ENCODE measurements at regions not wholly inside any gene's neighbourhood (a gene's known extent, or its start where the extent isn't known, plus 50 kb on each side); places are given as distances from the start of the nearest gene placed in this dataset.

DNA sequence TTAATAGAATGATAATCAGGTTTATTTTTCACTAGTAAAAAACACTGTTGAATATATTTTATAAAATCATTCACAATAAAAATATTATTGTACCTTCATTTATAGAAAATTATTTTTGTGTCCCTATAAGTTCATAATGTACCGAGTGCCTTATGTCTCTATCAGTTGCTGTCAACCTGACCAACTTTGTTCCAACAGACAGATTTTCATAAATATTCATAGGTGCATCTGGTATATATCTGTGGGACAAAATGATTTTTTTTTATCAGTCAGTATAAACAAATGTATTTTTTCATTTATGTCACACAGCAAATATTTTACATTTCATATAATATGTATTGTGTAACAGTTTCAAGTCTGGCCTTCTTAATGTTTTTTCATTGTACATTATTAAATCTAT is 195.9 kb downstream of the HGF start:
- DNase-seq (no peak), ATAC-seq (no peak)
- Mint-ChIP-seq H3K27me3 (no peaks in the 10 kb centered on the region), H3K9me3 (peaks cover 0 to 12% (median 2%) of the 10 kb centered on the region in 11 donors), H3K27ac (no peak overlapping the region), H3K4me1 (no peaks in the 10 kb centered on the region), H3K4me3 (no peak overlapping the region), H3K36me3 (no peaks in the 10 kb centered on the region)
- intact Hi-C loops (cut with micrococcal nuclease) = no loop called here
- no peaks in the 10 kb centered on the region for H3K27me3 ChIP-seq (ENCODE audit: control insufficient read depth in 2 of 2, insufficient read depth in 2 of 2, low read length in 2 of 2)
- POLR2A ChIA-PET = no interaction called here
- CTCF ChIA-PET = no interaction called here
- no peak overlapping the region for H3K27ac ChIP-seq (ENCODE audit: low read depth, low read length)
- H3K4me1 ChIP-seq (ENCODE audit: control insufficient read depth in 2 of 2, insufficient read depth in 2 of 2, low read length in 2 of 2) = no peaks in the 10 kb centered on the region
- H3K4me3 ChIP-seq (ENCODE audit: low read length) = no peak overlapping the region
- no peaks in the 10 kb centered on the region for H3K36me3 ChIP-seq (ENCODE audit: control insufficient read depth in 2 of 3, insufficient read depth in 3 of 3, low read length in 3 of 3)
- H3K9me3 ChIP-seq (ENCODE audit: control insufficient read depth in 2 of 3, low read length in 3 of 3) = no peaks in the 10 kb centered on the region

DNA sequence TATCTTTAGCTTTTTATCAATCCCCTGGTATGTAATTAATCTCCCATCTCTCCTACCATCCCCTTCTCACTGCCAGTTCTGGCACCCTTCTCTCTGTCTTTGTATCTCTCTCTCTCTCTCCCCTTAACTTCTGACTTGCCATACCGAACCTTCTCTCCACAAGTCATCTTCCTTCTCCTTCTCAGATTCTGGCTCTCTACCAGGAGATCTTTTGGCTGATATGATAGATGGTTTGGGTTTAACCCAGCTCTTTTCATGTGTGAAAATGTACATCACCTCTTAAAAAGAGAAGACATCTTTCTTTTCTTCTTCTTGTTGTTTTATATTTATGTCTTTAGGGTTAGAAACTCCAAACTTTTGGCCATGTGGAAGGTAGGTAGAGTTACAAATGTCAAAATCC is 196.7 kb downstream of the HGF start:
- Mint-ChIP-seq H3K27me3 (no peaks in the 10 kb centered on the region), H3K4me1 (no peaks in the 10 kb centered on the region), H3K9me3 (peaks cover 0 to 12% (median 0%) of the 10 kb centered on the region in 11 donors), H3K4me3 (no peak overlapping the region), H3K36me3 (no peaks in the 10 kb centered on the region), H3K27ac (no peak overlapping the region)
- no peak overlapping the region for H3K27ac ChIP-seq (ENCODE audit: low read depth, low read length)
- intact Hi-C loops (cut with micrococcal nuclease) = no loop called here
- H3K4me3 ChIP-seq (ENCODE audit: low read length) = no peak overlapping the region
- POLR2A ChIA-PET = no interaction called here
- CTCF ChIA-PET = no interaction called here
- DNase-seq = no peak
- H3K27me3 ChIP-seq (ENCODE audit: control insufficient read depth in 2 of 2, insufficient read depth in 2 of 2, low read length in 2 of 2) = no peaks in the 10 kb centered on the region
- ATAC-seq = no peak
- H3K4me1 ChIP-seq (ENCODE audit: control insufficient read depth in 2 of 2, insufficient read depth in 2 of 2, low read length in 2 of 2) = no peaks in the 10 kb centered on the region
- H3K36me3 ChIP-seq (ENCODE audit: control insufficient read depth in 2 of 3, insufficient read depth in 3 of 3, low read length in 3 of 3) = no peaks in the 10 kb centered on the region
- H3K9me3 ChIP-seq (ENCODE audit: control insufficient read depth in 2 of 3, low read length in 3 of 3) = no peaks in the 10 kb centered on the region

DNA sequence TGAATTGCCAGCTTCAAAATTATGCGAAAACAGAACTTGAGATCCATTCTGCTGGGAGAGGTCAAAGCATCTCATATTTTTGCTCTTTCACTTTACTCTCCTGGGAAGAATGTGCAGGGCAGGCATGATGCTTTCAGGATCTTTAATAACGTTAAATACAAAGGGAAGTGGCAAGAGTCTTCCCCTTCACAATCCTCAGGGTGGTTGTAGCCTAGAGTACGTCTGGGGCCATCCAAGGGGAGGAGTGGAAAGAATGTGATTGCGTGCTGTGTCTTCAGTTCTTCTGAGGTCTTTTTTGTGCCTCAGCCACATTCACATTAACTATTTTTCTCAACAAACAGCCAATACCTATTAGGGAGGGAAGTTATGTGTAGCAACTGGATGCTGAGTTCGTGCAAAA is 207.3 kb downstream of the HGF start:
- Mint-ChIP-seq H3K36me3 (no peaks in the 10 kb centered on the region), H3K9me3 (peaks cover 0 to 5% (median 0%) of the 10 kb centered on the region in 11 donors), H3K27me3 (no peaks in the 10 kb centered on the region), H3K4me3 (no peak overlapping the region), H3K27ac (no peak overlapping the region), H3K4me1 (no peaks in the 10 kb centered on the region)
- no peaks in the 10 kb centered on the region for H3K27me3 ChIP-seq (ENCODE audit: control insufficient read depth in 2 of 2, insufficient read depth in 2 of 2, low read length in 2 of 2)
- ATAC-seq (no peak), DNase-seq (no peak)
- no peaks in the 10 kb centered on the region for H3K36me3 ChIP-seq (ENCODE audit: control insufficient read depth in 2 of 3, insufficient read depth in 3 of 3, low read length in 3 of 3)
- ChIA-PET CTCF (no interaction called here), POLR2A (no interaction called here)
- H3K9me3 ChIP-seq (ENCODE audit: control insufficient read depth in 2 of 3, low read length in 3 of 3) = no peaks in the 10 kb centered on the region
- no peak overlapping the region for H3K27ac ChIP-seq (ENCODE audit: low read depth, low read length)
- no peaks in the 10 kb centered on the region for H3K4me1 ChIP-seq (ENCODE audit: control insufficient read depth in 2 of 2, insufficient read depth in 2 of 2, low read length in 2 of 2)
- intact Hi-C loops (cut with micrococcal nuclease) = loop anchor here in 1 of 2 donors (10.0 kb wide), 1 partner anchor 62 kb away; no protein-coding TSS in a partner anchor
- H3K4me3 ChIP-seq (ENCODE audit: low read length) = no peak overlapping the region

DNA sequence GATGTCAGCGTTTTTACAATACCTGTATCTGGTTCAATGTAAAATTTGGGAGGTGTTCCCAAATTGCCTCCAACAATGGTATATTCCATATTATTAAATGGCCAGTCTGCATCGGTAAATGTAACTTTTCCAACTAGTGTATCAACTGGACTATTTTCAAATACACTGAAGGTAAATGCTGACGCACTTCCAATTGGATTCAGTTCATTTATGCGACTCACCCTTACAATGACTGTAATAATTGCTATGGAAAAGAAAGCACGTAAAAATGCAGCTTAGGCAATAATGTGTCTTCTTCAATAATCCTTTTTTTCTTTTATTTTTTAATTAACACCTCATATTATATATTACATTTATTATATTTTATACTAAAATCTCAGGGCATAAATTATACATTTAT is 209.1 kb downstream of the HGF start:
- POLR2A ChIA-PET = no interaction called here

DNA sequence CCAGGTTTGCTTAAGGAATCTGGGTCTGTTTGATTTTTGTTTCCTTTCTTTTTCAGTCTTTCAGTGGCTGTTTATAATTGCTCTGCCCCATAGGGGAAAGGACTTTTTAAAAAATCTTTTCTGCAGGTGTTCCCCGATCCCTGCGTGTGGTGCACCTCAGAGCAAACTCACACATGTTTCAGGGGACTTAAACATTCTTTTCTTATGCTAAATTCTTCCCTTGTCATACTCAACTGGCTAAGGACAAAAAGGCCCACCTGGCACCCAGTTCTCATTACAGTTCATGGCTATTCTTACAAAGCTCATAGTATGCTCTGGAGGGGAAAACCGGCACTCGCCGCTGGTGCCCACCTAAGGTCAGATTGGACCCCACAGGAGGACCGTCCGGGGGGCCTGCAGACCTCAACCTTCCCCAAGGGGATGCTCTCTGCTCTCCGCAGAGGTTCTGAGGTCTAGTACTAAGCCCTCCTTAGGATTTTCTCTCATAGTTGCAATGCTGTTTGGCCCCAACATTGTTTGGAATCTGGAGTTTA is 220.3 kb downstream of the HGF start:
- Mint-ChIP-seq H3K27ac (no peak overlapping the region), H3K9me3 (peaks cover 0 to 11% (median 0%) of the 10 kb centered on the region in 11 donors), H3K36me3 (peaks cover 0 to 5% (median 0%) of the 10 kb centered on the region in 5 donors), H3K27me3 (no peaks in the 10 kb centered on the region), H3K4me3 (no peak overlapping the region), H3K4me1 (no peaks in the 10 kb centered on the region)
- ATAC-seq (no peak), DNase-seq (no peak)
- H3K27me3 ChIP-seq (ENCODE audit: control insufficient read depth in 2 of 2, insufficient read depth in 2 of 2, low read length in 2 of 2) = no peaks in the 10 kb centered on the region
- H3K9me3 ChIP-seq (ENCODE audit: control insufficient read depth in 2 of 3, low read length in 3 of 3) = no peaks in the 10 kb centered on the region
- no peak overlapping the region for H3K27ac ChIP-seq (ENCODE audit: low read depth, low read length)
- no peak overlapping the region for H3K4me3 ChIP-seq (ENCODE audit: low read length)
- no peaks in the 10 kb centered on the region for H3K36me3 ChIP-seq (ENCODE audit: control insufficient read depth in 2 of 3, insufficient read depth in 3 of 3, low read length in 3 of 3)
- no peaks in the 10 kb centered on the region for H3K4me1 ChIP-seq (ENCODE audit: control insufficient read depth in 2 of 2, insufficient read depth in 2 of 2, low read length in 2 of 2)
- CTCF ChIA-PET = no interaction called here
- intact Hi-C loops (cut with micrococcal nuclease) = no loop called here
- POLR2A ChIA-PET = no interaction called here

More for the DNA sequence above, 209.1 kb downstream of the HGF start:
- no peaks in the 10 kb centered on the region for H3K36me3 ChIP-seq (ENCODE audit: control insufficient read depth in 2 of 3, insufficient read depth in 3 of 3, low read length in 3 of 3)
- no peak overlapping the region for H3K4me3 Mint-ChIP-seq
- no peaks in the 10 kb centered on the region for H3K36me3 Mint-ChIP-seq
- H3K27me3 ChIP-seq (ENCODE audit: control insufficient read depth in 2 of 2, insufficient read depth in 2 of 2, low read length in 2 of 2) = no peaks in the 10 kb centered on the region
- no peak for DNase-seq
- no peak overlapping the region for H3K27ac Mint-ChIP-seq
- peaks cover 0 to 5% (median 0%) of the 10 kb centered on the region in 11 donors for H3K9me3 Mint-ChIP-seq
- H3K4me3 ChIP-seq (ENCODE audit: low read length) = no peak overlapping the region
- intact Hi-C loops (cut with micrococcal nuclease) = loop anchor here in 1 of 2 donors (10.0 kb wide), 1 partner anchor 64 kb away; no protein-coding TSS in a partner anchor
- CTCF ChIA-PET = no interaction called here
- no peak for ATAC-seq
- no peaks in the 10 kb centered on the region for H3K4me1 ChIP-seq (ENCODE audit: control insufficient read depth in 2 of 2, insufficient read depth in 2 of 2, low read length in 2 of 2)
- H3K27me3 Mint-ChIP-seq = no peaks in the 10 kb centered on the region
- H3K4me1 Mint-ChIP-seq = no peaks in the 10 kb centered on the region
- no peaks in the 10 kb centered on the region for H3K9me3 ChIP-seq (ENCODE audit: control insufficient read depth in 2 of 3, low read length in 3 of 3)
- no peak overlapping the region for H3K27ac ChIP-seq (ENCODE audit: low read depth, low read length)

- Mint-ChIP-seq H3K27ac (no peak overlapping the region), H3K4me1 (peaks cover 0 to 1% (median 0%) of the 10 kb centered on the region in 7 donors), H3K4me3 (no peak overlapping the region), H3K36me3 (no peaks in the 10 kb centered on the region), H3K27me3 (no peaks in the 10 kb centered on the region), H3K9me3 (peaks cover 0 to 5% (median 2%) of the 10 kb centered on the region in 11 donors)
- Histone ChIP-seq H3K4me1 (ENCODE audit: control insufficient read depth in 2 of 2, insufficient read depth in 2 of 2, low read length in 2 of 2) (no peaks in the 10 kb centered on the region), H3K27ac (ENCODE audit: low read depth, low read length) (no peak overlapping the region), H3K36me3 (ENCODE audit: control insufficient read depth in 2 of 3, insufficient read depth in 3 of 3, low read length in 3 of 3) (no peaks in the 10 kb centered on the region), H3K9me3 (ENCODE audit: control insufficient read depth in 2 of 3, low read length in 3 of 3) (no peaks in the 10 kb centered on the region), H3K4me3 (ENCODE audit: low read length) (no peak overlapping the region), H3K27me3 (ENCODE audit: control insufficient read depth in 2 of 2, insufficient read depth in 2 of 2, low read length in 2 of 2) (no peaks in the 10 kb centered on the region)
- no peak for ATAC-seq
- no peak for DNase-seq
- intact Hi-C loops (cut with micrococcal nuclease) = no loop called here
- ChIA-PET POLR2A (interaction anchor here (0.5 kb wide), 1 partner anchor 48 kb away, joined by 3 read pairs; no protein-coding TSS in a partner anchor), CTCF (no interaction called here)
These were observed 234.9 kb downstream of the HGF start for GRCh38 chr7:81534996-81535395.

DNA sequence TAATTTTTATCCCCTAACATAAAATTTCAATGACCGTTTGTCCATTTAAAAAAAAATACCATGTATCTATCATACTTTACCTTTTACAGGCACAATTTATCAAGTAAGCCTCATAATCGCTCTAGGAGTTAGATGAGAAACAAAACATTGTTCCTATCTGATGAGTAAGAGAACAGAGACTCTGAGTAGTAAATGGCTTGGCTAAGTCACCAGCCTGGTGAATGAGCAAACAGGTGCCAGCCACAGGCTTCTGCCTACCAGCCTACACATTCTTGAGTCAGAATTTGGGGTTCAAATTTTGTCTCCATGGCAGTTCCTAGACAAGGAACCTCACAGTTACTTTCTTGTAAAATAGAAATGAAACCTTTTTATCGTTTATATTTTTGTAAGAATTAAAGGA is 235.4 kb downstream of the HGF start:
- no peaks in the 10 kb centered on the region for H3K9me3 ChIP-seq (ENCODE audit: control insufficient read depth in 2 of 3, low read length in 3 of 3)
- no peaks in the 10 kb centered on the region for H3K36me3 Mint-ChIP-seq

More for the DNA sequence above, 235.4 kb downstream of the HGF start:
- Histone ChIP-seq H3K36me3 (ENCODE audit: control insufficient read depth in 2 of 3, insufficient read depth in 3 of 3, low read length in 3 of 3) (no peaks in the 10 kb centered on the region), H3K27ac (ENCODE audit: low read depth, low read length) (no peak overlapping the region), H3K27me3 (ENCODE audit: control insufficient read depth in 2 of 2, insufficient read depth in 2 of 2, low read length in 2 of 2) (no peaks in the 10 kb centered on the region), H3K4me1 (ENCODE audit: control insufficient read depth in 2 of 2, insufficient read depth in 2 of 2, low read length in 2 of 2) (no peaks in the 10 kb centered on the region), H3K4me3 (ENCODE audit: low read length) (no peak overlapping the region)
- intact Hi-C loops (cut with micrococcal nuclease) = no loop called here
- Mint-ChIP-seq H3K27ac (no peak overlapping the region), H3K4me3 (no peak overlapping the region), H3K27me3 (no peaks in the 10 kb centered on the region), H3K4me1 (peaks cover 0 to 1% (median 0%) of the 10 kb centered on the region in 7 donors), H3K9me3 (peaks cover 0 to 5% (median 2%) of the 10 kb centered on the region in 11 donors)
- no peak for DNase-seq
- ChIA-PET CTCF (no interaction called here), POLR2A (no interaction called here)
- ATAC-seq = no peak

Measured in naive thymus-derived CD4-positive, alpha-beta T cell (primary cell).